Transverse colon (tissue), 4 donors: ENCODE measurements at regions not wholly inside any gene's neighbourhood (a gene's known extent, or its start where the extent isn't known, plus 50 kb on each side); places are given as distances from the start of the nearest gene placed in this dataset.

Experiments
- DNase-seq: peaks from one replicate; pipeline ENCODE4 v3.0.0-alpha.2; 2019
- H3K27ac ChIP-seq, 4 donors: fragments of 200-600 bp; sonication (generic); 2 replicates each; pipeline ENCODE4 v1.5.1; 2016 to 2018; ENCODE audit warnings: inconsistent platforms in 4 of 4
- H3K27me3 ChIP-seq: fragments of 200-600 bp; sonication (generic); 2 replicates; pipeline ENCODE4 v1.5.1; 2017; ENCODE audit warnings: inconsistent platforms
- H3K36me3 ChIP-seq, 4 donors: fragments of 200-600 bp; sonication (generic); 2 replicates each; pipeline ENCODE4 v1.5.1; 2017 to 2019; ENCODE audit warnings: inconsistent platforms in 4 of 4
- H3K4me1 ChIP-seq, 4 donors: fragments of 200-600 bp; sonication (generic); 2 replicates each; pipeline ENCODE4 v1.5.1; 2017 to 2020; ENCODE audit warnings: inconsistent platforms in 4 of 4
- H3K4me3 ChIP-seq, 4 donors: fragments of 200-600 bp; sonication (generic); 1 replicate in 1 of 4; 2 replicates in 3 of 4; pipeline versions ENCODE4 v1.5.1 to v1.6.1; 2017 to 2019; ENCODE audit warnings: inconsistent platforms in 4 of 4
- H3K9me3 ChIP-seq, 2 donors: fragments of 200-600 bp; sonication (generic); 2 replicates each; pipeline ENCODE4 v1.5.1; 2017 to 2019; ENCODE audit warnings: inconsistent platforms in 2 of 2
- EP300 ChIP-seq: sonication (generic); formaldehyde crosslinking; IDR thresholded peaks from one replicate; pipeline ENCODE4 v1.6.1; 2017; ENCODE audit warnings: antibody characterized with exemption, low read depth
- POLR2A ChIP-seq: fragments of 450-650 bp; IDR thresholded peaks from one replicate; pipeline ENCODE4 v1.6.1; 2016; ENCODE audit warnings: antibody characterized with exemption, mild to moderate bottlenecking, moderate library complexity
- POLR2AphosphoS5 ChIP-seq, 3 donors: sonication (generic); formaldehyde crosslinking; IDR thresholded peaks; one replicate each; pipeline ENCODE4 v1.6.1; 2016; ENCODE audit warnings: antibody characterized with exemption in 3 of 3
- WGBS, 2 donors: methylation state at CpG; one replicate each; pipeline ENCODE4 v1.1.5; 2018; ENCODE audit warnings: low coverage in 1 of 2; 5-methylcytosine and 5-hydroxymethylcytosine counted together
- in situ Hi-C, 4 donors: fragments of 200-750 bp; cut with MboI; loops; one replicate each; pipeline versions ENCODE4 v1.15.0 to v1.15.1; 2017; ENCODE audit warnings: low sequenced_read_pairs in 3 of 4, low pct_ligation_motif_present in 1 of 4, low pct_unique_long_range_greater_than_20kb in 1 of 4
- intact Hi-C: fragments of 100-400 bp; cut with DNase I; formaldehyde crosslinking; loops from one replicate; pipeline ENCODE4 v1.15.1; 2023; ENCODE audit warnings: low total_unique reads
- small RNA-seq, 4 donors: library from RNA; depleted of rRNA; stranded (forward); fragments of <200 nt; gene quantifications; one replicate each; pipeline ENCODE3, GENCODE V24; 2016
- TF ChIP-seq, protein P1 (sequence below), 5 experiments: fragments of 200-600 bp in 3 of 5; fragments of 450-650 bp in 2 of 5; sonication (generic) in 3 of 5; IDR thresholded peaks; 1 replicate in 2 of 5; 2 replicates in 3 of 5; pipeline ENCODE4 v1.5.1; 2016 to 2017; ENCODE audit warnings: antibody characterized with exemption in 5 of 5, inconsistent platforms in 3 of 5, mild to moderate bottlenecking in 2 of 5, moderate library complexity in 1 of 5

DNA sequence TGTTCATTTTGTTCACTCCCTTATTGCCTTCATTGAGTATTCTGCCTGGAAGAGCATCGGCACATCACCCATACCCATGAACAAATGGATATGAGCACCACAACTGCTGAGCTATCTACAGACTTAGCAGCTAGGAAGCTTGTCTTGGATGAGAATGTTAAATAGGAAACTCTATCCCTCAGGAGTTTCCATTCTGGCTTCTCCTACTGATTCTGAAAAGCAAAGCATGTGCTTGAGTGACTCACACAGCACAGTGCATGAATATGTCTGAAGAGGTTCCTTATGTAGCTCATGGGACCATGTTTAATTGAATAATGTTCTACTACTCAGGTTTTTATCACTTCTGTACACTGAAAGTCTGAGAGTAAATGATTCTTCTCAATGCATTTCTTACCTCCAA lies 57.3 kb upstream of the MXRA5 start:
- Histone ChIP-seq H3K36me3 (no peaks in the 10 kb centered on the region), H3K9me3 (no peaks in the 10 kb centered on the region), H3K27ac (no peak overlapping the region), H3K4me1 (no peaks in the 10 kb centered on the region), H3K27me3 (no peaks in the 10 kb centered on the region), H3K4me3 (no peak overlapping the region)
- no peak for DNase-seq
- 81% methylated on average over 1 of the region's 1 CpG; no CpG with 5 or more reads in 1 of the 2 donors for WGBS, 2 donors
- intact Hi-C loops = no loop called here
- no peak for TF ChIP-seq POLR2AphosphoS5 (IDR thresholded peaks at IDR 0.05)
- TF ChIP-seq EP300 = no peak
- no peak for TF ChIP-seq POLR2A
- TF ChIP-seq, protein P1, sequence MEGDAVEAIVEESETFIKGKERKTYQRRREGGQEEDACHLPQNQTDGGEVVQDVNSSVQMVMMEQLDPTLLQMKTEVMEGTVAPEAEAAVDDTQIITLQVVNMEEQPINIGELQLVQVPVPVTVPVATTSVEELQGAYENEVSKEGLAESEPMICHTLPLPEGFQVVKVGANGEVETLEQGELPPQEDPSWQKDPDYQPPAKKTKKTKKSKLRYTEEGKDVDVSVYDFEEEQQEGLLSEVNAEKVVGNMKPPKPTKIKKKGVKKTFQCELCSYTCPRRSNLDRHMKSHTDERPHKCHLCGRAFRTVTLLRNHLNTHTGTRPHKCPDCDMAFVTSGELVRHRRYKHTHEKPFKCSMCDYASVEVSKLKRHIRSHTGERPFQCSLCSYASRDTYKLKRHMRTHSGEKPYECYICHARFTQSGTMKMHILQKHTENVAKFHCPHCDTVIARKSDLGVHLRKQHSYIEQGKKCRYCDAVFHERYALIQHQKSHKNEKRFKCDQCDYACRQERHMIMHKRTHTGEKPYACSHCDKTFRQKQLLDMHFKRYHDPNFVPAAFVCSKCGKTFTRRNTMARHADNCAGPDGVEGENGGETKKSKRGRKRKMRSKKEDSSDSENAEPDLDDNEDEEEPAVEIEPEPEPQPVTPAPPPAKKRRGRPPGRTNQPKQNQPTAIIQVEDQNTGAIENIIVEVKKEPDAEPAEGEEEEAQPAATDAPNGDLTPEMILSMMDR (IDR thresholded peaks at IDR 0.05) = no peak
- in situ Hi-C loops = no loop called here

Small RNA genes lying in the stretch of these regions (small RNA-seq; reads per million reads assigned to genes)
- gene SNORA48B = 0 reads per million in 4 donors
